Fibroblast of the conjunctiva (primary cell): ENCODE measurements at regions not wholly inside any gene's neighbourhood (a gene's known extent, or its start where the extent isn't known, plus 50 kb on each side); places are given as distances from the start of the nearest gene placed in this dataset.

Experiments used
- DNase-seq: peaks from one replicate; pipeline ENCODE4 v3.0.0-alpha.2; 2010; ENCODE audit warnings: low read depth

DNA sequence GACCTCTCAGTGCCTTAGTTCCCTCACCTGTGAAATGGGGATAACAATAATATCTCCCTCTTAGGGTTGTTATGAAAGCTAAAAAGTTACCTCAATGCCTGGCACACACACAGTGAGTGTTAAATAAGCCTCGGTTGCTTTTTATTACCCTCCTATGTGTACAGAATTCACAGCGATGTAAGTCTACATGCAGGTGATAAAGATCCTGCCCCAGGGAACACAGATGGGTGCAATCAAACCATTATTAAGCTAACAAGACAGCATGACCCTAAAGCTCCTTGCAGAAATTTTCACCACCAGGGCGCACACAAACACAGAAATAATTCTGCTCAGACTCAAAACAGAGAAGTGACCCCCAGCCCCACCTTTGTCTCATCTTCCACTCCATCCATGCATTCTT, 261.9 kb downstream of the SNX10 start:
- no peak for DNase-seq

- no peak for DNase-seq
Observed at GRCh38 chr7:26554952-26555351, 263.3 kb downstream of the SNX10 start.

GRCh38 chr7:26556061-26556881, 264.6 kb downstream of the SNX10 start:
- no peak for DNase-seq

DNA sequence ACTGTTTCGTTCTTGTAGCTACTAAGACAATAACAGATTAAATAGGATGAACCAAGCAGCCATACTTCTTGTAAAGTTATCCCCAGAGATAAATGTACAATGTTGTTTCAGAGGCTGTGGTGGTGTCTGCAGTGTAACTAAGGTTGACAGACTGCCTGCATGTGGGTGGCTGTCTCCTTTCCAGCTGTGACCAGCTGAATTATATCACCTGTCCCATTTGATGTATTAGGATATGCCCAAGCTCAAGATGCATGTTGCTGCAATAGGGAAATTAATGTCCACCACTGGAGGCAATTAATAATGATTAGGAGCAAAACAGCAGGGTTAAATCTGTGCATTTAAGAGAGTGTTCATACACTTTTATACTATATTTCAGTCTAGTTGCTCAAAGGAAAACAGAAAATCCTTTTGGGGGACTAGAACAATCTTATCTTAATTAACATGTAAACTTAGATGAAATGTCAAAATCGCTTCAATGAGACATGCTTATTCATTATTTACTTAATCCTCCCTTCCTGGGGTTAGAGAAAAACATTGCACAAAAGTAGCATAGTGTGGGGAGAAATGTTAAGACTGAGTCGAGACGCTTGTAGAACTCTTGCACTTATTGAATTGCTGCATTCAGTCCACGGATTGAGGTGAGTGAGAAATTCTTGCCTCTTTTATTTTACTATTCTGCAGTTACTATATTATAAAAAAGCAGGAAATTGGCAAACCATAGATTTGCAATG, 269.0 kb downstream of the SNX10 start:
- DNase-seq = no peak

- no peak for DNase-seq
Observed at GRCh38 chr7:26562841-26563240, 271.2 kb downstream of the SNX10 start.

GRCh38 chr7:26563406-26563805, 271.7 kb downstream of the SNX10 start:
- DNase-seq = no peak

DNA sequence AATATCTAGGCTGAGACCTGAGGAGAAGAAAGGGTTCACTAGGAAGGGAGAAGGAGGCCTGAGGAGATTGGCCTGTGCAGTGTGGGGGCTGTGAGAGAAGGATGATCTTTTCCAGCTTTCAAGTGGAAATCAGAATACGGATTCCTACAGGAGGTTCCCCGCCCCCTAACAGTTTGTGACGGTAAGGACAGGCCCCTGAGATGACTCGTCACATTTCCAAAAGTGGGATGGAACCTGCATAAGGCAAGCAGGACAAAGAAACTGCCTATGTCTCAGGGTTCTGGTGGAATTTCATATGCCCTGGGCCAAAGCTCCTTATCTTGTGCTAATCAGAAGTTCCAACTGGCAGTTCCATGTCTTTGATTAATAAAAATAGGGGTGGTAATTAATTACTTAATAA, 275.6 kb downstream of the SNX10 start:
- DNase-seq = no peak

GRCh38 chr7:26574476-26574875, 282.8 kb downstream of the SNX10 start:
- no peak for DNase-seq

GRCh38 chr7:26580064-26580591, 284.3 kb downstream of the SKAP2 start:
- no peak for DNase-seq

DNA sequence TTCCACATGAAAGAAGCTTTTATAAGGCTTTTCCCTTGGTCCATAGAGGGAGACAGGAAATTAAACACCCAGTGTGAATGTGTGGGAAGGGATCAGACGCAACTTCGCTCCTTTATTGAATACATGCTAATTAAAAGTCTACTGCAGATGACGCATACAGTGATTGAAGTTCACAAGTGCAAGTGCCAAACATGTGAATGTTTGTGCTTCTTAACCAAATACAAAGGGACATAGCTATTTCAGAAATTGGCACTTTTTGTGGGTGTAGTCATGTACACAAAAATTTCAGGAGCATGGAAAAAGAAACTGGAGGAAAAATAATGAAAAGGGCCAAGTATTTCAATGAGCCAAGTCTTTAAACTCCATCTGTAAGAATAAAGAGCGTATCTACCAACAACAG, 283.7 kb downstream of the SKAP2 start:
- no peak for DNase-seq

DNA sequence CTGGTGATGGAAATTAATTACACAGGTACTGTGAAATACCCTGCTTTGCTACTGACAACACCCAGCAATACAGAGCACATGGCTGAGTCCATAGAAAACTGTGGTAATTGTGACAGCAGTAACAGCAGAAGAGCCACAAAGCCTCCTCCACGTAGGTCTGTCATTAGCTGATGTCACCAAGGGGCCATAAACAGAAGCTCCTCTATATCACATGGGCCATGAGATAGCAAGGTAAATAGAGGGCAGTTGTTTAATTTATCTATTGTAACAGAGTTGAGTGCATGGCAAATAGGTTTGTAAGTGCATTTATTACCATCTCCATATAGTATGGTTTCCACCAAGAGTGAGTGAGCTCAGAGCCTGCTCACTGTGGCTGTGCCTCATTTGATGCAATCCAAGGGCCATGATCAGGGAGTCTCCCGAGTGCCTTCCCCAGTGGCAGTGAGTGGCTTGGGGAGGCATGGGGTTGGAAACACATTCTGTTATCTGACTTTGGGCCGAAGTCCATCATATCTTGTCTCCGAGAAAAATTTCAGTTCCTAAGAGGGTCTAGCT, 281.2 kb downstream of the SKAP2 start:
- DNase-seq = no peak

GRCh38 chr7:26584326-26584725, 280.1 kb downstream of the SKAP2 start:
- no peak for DNase-seq

GRCh38 chr7:26584987-26585665, 279.3 kb downstream of the SKAP2 start:
- no peak for DNase-seq

DNA sequence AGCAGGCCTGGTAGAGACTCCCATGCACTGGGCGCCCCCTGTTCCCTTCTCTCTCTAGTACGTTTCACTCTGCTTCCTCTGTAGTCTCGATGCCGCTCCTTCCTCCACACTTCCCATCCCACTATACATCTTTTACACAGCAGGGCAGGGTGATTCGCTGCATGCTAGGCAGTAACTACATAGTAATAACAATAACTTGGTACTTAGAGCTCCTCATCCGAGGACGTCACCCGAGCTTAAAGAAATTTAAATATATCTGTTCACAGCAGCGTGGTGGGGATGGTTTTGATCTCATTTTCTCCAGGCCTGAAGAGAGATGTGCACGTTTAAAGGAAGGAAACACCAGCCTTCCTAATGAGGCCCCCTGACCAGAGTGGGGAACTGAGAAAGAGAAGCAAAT, 276.9 kb downstream of the SKAP2 start:
- DNase-seq = no peak

DNA sequence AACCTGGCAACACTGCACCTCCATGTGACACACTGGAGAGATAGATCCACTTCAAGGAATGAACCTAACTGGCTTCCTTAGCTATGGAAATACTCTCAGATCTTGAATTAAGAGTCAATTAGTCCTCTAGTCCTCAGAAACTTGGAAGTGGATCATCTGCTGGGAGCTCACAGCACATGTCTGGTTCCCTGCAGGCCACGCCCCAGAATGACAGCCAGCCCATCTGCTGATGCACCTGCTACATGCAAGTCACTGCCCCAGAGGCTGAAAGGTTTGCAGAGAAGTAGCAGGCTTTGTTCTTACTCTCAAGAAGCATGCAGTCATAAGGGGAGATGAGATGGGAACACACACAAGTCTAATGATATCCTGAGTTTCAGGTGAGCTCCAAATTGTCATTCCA, 275.9 kb downstream of the SKAP2 start:
- DNase-seq = no peak

DNA sequence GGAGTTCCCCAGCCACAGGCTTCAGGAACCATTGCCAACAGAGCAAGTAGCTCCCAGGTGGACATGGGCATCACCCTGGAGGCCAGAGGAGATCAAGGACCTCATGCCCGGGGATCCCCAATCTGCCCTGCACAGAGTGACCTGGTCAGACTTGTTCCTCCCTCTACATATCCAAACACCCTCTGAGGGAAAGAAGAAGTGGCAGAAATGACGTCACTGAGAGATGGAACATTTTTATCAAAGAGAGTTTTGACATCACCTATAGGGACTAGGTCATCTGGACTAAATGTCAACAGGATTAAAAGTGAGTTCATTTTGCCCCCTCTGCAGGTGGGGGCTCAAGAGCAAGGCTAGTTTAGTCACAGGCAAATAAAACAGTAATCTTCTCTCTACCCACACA, 273.7 kb downstream of the SKAP2 start:
- DNase-seq = no peak

GRCh38 chr7:26592011-26592410, 272.4 kb downstream of the SKAP2 start:
- no peak for DNase-seq

DNA sequence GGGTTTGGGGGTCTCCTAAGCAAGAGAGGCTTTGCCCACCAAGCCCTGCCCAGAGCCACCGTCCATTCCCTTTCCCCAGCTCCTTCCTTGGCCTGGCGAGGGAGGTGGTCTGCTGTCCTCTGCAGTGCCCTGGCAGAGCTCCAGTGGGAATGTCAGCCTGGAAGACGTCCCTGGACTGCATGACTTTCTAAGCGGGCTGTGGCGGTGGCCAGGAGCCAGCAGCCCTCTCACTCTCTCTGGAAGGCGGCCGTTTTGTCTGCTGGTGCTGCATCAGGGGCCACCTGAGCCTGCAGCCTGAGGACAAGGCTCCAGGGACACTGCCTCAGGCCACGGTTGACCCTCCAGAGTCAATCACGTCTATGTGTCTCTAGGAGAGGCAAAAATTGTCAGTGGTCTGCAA, 271.0 kb downstream of the SKAP2 start:
- DNase-seq = no peak

GRCh38 chr7:26593896-26594295, 270.5 kb downstream of the SKAP2 start:
- DNase-seq = no peak

DNA sequence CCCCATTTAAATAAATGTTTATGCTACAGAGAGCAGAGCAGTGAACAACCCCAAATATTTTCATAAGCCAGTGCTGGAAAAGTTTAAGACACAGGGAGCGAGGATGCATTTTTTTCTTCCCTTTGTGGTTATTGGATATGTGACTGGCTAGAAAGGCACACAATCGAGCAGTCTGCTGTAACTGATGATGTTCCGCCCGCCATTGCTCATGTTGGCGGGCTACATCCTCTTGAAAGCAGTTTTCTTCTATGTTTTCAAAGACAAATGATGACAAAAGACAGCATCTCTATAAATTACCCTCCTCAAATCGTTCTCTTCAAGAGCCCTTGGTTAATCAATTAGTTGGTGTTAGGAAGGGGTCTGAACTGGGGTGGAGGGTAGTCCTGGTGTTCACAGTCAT, 269.8 kb downstream of the SKAP2 start:
- DNase-seq = no peak

GRCh38 chr7:26598867-26599266, 265.5 kb downstream of the SKAP2 start:
- DNase-seq = no peak

DNA sequence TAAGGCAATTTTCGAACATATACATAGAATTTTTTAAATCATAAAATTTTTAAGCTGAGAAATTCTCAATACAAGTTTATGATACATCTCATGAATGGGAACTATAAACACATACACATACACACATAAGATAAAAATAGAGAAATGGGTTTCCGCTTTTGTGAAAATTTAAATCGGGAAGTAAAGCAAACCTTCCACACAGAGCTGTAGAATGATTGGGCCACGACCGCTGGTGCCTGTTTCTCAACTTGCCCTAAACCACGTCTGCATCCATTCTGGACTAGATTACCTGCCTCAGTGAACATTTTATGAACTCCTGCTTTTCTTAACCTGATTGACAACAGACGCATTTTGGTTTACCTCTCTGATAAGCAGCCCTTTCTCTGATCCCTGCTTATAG, 264.4 kb downstream of the SKAP2 start:
- no peak for DNase-seq

DNA sequence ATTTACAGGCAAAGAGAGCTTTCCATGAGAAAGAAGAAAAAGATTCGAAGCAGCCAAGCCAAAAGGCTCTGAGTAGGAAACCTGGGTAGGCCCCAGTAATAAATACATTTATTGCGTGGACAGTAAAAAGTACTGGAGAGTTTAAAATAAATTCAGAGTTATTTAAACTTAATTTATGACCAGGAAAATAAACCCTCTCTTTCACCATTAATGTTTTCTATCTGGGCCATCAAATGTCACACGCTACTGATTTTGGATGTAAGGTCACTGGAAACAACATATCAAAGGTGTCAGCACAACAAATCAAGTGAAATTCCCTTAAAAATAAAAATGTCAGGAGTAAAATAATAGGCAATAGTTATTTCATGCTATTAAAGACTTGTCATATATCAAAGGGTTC, 264.0 kb downstream of the SKAP2 start:
- no peak for DNase-seq
